ENCODE measurements at regions not wholly inside any gene's neighbourhood (a gene's known extent, or its start where the extent isn't known, plus 50 kb on each side); places are given as distances from the start of the nearest gene placed in this dataset.

DNA sequence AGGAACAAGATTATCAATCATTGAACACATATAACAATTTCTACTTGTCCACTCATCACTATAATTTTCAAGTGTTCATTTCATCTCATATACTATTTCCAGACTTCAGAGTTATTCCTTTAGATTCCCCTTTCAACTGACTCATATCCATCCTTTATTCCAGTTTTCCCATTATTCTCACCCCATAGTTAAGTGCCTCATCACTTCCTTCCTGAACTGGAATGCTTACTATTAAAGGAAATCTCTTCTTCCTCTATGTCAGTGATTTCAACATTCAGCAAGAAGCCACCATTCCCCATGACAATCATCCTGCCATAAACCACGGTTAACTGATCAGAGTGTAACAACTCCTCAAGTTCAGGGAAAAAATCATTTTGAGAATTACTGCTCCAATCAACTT lies 198.9 kb downstream of the FBXO8 start:
- TF ChIP-seq, protein P1, sequence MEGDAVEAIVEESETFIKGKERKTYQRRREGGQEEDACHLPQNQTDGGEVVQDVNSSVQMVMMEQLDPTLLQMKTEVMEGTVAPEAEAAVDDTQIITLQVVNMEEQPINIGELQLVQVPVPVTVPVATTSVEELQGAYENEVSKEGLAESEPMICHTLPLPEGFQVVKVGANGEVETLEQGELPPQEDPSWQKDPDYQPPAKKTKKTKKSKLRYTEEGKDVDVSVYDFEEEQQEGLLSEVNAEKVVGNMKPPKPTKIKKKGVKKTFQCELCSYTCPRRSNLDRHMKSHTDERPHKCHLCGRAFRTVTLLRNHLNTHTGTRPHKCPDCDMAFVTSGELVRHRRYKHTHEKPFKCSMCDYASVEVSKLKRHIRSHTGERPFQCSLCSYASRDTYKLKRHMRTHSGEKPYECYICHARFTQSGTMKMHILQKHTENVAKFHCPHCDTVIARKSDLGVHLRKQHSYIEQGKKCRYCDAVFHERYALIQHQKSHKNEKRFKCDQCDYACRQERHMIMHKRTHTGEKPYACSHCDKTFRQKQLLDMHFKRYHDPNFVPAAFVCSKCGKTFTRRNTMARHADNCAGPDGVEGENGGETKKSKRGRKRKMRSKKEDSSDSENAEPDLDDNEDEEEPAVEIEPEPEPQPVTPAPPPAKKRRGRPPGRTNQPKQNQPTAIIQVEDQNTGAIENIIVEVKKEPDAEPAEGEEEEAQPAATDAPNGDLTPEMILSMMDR (IDR thresholded peaks at IDR 0.05), result no peak
- no peak for TF ChIP-seq ZFX (IDR thresholded peaks at IDR 0.05; ENCODE audit: borderline replicate concordance)

Data from 22Rv1 (cell line).